Daoy (cell line): ENCODE measurements at regions not wholly inside any gene's neighbourhood (a gene's known extent, or its start where the extent isn't known, plus 50 kb on each side); places are given as distances from the start of the nearest gene placed in this dataset.
"Not testable (repeated sequence)": the region's sequence is repeated elsewhere in the genome, so short reads cannot be mapped to it uniquely, and the experiment has no call there.

Source experiments
- DNase-seq: peaks from one replicate; pipeline ENCODE4 v3.0.0-alpha.2; 2015; ENCODE audit warnings: low read depth

DNA sequence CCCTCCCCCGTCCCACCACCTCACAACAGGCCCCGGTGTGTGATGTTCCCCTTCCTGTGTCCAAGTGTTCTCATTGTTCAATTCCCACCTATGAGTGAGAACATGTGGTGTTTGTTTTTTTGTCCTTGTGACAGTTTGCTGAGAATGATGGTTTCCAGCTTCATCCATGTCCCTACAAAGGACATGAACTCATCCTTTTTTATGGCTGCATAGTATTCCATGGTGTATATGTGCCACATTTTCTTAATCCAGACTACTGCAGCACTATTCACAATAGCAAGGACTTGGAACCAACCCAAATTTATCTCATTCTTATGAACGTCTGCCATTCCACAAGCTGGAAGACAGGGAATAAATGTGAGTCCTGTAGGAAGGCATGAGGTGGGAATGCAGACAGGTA, 79.6 kb upstream of the SLC6A11 start:
- DNase-seq = not testable (repeated sequence)

DNA sequence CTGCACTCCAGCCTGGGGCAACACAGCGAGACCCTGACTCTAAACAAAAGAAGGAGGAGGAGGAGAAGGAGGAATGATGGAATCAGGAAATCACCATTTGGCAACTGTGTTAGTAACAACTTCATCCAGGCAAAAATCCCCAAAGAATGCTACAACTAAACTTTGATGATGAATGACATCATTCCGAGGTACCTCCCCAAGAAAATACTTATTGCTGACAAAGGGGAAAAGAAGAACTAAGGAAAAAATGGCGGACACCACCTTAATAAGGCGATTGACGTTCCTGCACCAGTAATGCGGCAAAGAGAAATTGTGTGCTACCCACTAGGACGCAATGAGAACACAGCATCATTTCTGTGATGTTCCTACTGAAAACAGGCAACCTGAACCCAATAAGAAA, 78.2 kb upstream of the SLC6A11 start:
- no peak for DNase-seq

DNA sequence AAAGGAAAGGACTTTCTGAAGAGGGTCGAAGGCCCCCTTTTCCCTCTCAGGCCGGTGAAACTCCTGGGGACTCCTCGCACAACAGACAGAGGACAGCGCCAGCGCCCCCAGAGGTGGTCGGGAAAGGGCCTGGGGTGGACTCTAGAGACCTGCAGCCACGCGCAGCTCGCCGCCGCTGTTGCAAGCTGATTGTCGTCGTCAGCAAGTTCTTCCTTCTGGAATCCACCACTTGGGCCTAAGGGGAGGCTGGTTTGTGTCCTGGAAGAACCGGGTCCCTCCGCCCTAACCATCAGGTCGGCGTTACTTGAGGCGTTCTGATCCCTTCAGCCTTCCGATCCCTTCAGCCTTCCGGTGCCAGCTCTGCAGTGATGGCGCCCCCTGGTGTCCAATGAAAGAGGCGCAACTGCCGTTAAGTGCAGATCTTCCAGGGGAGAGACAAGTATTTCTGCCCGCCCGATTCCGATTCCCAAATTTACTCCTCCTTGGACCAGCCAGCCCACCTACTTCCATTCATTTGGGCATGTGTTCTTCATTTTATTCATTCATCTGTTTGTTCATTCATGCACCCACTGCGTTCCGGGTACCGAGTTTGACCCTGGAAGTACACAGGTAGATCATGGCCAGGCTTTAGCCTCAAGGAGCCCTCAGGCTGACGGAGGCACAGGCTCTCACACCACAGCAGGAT, 77.2 kb upstream of the SLC6A11 start:
- peak; percentile 73 for DNase-seq

DNA sequence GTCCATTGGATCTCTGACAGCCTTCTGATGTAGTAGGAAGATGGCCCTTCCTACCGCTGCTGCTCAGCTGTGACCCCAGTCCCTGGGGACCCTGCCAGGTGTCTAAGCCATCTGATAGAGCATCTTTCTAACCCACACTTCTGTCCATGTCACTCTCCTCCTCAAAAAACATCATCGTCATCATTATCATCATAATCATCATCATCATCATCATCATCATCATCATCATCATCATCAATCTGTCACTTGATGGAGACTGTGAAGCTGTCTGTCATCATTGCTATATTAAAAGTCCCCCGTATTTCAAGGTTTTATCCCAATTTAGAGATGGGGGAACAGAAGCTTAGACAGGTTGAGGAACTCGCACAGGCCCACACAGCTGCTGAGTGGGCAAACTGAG, 75.1 kb upstream of the SLC6A11 start:
- DNase-seq = no peak

DNA sequence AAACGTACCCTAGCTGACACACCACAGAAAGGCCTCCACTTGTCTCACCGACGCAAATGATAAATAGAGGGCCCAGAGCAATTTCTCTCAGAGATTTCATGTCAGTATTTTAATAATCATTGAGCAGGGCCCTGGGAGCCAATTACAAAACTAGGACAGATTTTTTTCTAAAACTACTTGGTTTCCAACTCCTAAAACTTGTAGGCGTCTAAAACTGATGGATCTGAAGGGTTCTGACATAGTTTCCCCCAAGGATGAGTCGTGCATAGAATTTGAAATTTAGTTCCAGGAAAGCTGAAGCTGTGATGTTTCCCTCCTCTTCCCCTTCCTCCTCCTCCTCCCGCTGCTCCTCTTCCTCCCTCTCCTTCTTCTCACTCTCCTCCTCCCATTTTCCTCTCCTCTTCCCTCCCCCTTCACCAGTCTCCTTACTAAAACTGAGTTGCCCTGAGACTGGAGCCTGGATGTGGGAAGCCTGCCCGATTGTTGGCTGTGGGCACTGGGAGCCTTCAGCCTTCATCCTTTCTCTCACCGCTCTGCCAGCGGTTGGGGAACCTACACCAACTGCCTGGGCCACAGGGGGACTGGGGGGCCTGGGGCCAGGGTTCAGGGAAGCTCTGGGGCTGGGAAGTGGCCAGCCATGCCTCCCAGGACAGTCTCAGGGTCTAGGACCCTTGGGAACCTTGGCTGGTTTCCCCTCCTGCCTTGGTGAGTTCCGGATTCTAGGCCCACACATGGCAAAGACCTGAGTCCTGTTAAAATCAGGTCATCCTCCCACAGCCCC, 73.9 kb upstream of the SLC6A11 start:
- no peak for DNase-seq

DNA sequence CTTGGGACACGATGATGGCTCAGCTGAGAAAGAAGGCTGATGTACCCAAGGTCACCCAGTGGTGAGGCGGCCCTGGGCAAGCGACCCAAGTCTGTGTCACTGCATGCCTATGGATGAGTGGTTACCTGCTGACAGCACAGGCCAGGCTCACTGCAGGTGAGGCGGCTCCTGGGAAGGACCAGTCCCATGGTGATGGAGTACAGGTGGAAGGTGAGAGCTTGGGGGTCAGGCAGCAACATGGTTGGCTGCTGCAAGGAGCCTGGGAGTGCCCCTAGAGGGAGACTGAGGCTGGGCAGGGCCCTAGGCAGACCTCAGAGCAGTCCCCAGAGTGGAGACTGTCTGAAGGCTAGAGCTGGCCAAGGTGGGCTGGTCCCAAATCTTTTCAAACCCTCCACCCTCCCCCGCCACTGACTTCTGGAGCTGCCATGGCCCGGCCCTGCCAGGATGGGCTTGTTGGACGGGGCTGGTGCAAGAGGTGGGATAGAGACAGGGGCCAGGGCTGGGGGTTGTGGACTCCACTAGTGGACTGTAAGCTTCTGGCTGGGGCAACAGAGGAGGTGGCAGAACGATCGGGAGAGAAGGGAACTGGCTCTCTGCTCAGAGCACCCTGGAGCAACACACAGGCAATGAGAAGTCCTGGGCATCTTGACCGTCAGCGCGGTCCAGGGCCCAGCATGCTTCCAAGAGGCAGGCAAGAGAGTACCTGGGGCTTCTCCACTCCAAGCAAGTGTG, 72.5 kb upstream of the SLC6A11 start:
- no peak for DNase-seq

DNA sequence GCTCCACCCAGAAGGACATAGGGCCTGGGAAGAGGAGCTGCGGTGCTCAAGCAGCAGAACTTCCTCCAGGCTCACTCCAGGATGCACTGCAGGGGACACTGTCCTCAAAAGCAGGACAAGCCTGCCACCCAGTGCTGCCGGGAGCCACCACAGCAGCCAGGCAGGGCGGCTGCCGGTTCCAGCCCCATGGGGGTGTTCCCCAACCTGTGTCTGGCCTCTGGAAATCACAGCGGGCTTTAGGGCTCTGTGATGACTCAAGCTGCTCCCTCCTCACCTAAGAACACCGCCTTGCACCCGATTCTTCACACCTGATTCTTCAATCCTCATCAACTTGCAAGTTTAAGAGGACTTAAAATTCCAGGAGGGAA, 71.9 kb upstream of the SLC6A11 start:
- peak; percentile 37 for DNase-seq

DNA sequence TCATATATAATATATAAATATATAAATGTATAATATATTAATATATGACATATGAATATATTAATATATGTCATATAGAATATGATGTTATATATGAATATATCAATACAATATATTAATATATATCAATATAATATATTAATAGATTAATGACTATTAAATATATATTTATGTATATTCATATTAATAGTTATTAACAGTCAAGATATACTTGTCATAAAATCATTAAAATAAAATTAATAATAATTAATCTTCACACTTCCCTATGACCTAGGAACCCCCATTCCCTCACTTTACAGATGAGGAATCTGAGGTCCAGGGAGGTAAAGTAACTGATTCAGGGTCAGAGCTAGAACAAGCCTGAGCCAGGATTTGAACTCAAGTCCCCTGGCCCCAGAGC, 70.6 kb upstream of the SLC6A11 start:
- DNase-seq = no peak

DNA sequence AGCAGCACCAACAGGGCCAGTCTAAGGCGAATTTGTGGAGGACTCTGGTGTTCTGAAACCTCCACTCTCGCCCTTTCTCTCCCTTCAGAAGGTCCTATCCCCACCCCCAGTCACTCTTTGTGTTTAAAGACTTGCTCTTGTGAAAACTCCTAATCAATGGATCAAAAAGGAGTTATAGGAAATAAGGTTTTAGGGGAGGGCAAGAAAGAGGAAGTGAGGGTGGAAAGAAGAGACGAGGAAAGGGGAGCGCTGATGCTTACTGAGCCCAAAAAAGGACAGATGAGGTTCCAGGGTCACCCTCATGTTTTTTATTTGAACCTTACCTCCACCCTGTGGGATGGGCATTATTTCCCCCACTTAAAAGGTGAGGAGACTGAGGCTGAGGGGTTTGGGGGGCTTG, 70.0 kb upstream of the SLC6A11 start:
- no peak for DNase-seq

DNA sequence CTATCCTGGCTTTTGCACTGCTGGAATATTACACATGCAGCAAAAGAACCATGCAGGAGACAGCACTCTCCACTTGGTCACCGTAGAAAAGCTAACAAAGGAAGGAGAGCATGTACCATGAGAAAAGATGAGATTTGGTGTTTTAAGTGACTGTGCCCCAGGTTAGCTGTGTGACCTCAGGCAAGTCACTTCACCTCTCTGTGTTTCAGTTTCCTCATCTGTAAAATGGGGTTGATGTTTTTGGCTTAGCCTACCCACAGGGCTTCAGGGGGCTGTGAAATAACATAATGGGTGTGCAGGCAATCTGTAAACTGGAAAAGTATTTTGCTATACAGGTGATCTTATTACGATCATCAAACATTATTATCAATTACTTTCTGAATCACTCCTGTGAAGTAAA, 69.3 kb upstream of the SLC6A11 start:
- DNase-seq = no peak

DNA sequence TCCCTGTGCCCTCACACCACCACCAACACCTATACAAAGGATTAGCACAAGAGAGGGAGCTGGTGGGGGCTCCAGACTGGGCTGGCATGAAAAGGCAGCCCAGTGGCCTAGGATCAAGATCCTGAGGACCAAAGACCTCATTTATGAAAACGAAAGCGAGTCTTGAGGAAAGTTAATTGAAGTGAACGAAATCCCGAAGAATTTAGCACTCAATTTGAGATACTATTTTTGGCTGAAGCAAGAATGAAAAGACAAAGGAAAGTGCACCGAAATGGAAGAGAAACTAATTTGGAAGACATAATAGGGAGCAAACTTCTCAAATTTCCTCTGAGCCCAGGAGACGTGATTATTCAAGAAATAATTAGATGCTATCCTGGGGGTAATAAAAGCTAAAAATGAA, 68.7 kb upstream of the SLC6A11 start:
- DNase-seq = no peak

DNA sequence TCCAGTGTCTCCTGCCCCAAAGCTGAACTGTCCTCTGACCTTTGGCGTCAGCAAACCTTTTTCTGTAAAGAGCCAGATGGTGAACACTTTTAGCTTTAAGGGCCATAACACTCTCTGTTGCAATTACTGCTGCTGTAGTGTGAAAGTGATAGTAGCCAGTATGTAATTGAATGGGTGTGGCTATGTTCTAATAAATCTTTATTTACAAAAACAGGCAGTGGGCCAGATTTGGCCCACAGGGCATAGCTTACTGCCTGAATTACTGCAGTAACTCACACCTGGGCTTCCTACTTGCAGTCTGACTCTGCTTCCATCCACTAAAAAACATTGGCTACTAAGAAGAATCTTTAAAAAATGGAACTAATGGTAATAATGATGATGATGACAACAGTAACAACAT, 68.0 kb upstream of the SLC6A11 start:
- DNase-seq = no peak

DNA sequence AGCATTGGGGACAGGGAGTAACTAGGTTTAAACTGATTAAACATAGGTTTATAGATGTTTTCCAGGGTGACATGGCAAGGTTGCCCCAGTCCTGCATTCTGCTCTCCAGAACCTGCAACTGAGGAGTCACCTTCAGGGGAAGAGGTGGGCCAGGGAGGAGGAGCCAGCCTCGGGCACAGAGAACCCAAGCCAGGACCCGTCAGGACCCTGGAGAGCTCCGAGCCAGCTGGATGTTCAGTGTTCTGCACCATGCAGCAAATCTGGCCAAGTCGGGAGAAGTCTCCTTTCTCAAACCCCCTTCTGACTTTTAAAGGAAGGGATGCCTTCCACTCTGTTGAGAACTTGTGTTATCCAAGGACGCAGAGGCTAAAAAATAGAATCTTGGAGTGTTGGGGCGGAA, 62.1 kb upstream of the SLC6A11 start:
- peak; percentile 57 for DNase-seq

DNA sequence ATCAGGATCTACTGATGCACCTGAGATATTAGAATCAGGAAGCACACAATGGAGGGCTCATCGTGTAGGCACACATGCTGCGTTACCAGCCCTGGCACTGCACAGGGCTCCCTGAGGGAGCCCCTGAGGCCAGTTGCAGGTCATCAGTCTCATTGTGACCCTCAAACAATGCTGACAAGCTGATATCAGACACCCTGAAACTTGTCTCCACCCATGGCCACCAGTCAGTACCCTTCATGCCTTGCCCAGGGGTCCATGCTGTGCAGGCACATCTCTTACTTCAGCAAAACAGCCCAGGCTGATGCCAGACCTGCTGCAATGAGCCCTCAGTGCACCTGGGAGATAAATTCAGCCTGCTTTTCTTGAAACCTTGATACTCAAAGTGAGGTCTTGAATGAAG, 59.5 kb upstream of the SLC6A11 start:
- DNase-seq = no peak

DNA sequence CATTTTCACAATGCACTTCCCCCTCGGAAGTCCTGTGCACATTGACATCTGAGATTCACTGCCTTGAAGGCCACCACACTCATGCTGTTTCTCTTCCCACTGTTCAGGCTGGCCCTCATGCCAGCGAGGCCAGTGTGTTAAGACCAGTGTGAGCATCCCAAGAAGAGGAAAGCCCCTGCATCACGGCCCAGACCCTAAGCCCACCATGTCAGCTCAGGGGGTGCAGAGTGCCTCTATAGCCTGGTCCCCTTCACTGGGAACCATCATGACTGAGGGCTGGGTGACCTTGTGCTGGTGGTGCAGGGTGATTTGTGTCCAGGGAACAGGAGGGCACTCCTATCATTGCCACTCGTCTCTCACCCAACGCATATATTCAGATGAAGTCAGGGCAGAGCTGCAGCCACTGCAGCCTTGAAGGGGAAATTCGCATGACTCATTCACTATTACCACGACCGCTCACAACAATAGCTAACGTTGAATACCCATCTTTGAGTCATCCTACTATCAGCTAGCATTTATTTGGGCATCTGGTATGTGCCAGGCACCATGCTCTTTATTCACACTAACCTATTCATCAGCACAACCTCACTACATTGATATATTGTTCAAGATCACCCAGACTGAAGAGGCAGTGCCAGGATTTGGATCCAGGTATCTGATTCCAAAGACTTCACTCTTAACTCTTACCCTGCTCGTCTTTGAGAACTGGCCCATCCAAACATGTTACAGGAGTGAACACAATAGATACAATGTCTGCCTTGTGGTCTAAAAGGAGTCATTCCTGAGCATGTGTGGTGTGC, 58.8 kb upstream of the SLC6A11 start:
- DNase-seq = peak; percentile 70

DNA sequence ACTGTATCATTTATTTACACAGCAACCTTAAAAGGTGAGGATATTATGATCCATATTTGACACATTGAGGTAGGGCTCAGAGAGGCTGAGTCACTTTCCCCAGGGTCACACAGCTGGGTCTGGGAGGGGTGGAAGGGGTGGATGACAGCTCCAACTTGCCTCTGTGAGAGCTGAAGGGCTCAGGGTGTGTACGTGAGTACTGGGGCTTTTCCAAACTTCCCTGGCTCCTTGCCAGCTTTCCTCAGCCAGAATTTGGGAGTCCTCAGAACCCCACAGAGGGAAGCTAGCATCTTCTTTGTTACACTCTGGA, 58.3 kb upstream of the SLC6A11 start:
- peak; percentile 49 for DNase-seq

DNA sequence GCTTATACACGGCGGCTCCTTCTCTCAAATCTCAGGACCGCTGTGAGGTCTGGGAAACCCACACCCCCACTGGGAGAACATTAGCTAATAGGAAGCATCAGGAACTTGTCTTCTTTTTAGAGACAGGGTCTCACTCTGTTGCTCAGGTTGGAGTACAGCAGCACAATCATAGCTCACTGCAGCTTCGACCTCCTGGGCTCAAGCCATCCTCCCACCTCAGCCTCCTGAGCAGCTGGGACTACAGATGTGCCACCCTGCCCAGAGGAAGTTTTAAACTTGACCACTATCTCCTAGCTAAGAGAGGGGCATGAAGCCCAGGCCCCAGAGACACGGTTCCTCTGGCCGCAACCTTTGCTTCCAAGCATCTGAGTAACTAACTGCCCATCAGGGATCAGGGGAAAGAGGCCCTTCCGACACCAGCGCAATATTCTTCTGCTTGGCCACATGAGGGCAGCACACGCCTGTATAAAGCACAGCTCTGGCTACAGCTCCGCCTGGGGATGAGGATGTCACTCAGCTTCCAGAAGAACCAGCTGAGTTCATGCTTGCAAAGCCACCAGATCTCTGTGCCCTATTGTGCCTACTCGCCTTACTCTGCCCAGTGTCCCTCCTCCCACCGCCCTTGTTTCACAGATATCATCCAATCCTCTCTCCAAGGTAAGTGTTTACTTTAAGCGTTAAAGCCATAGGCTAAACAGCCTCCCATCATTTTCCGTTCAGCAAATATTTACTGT, 57.6 kb upstream of the SLC6A11 start:
- DNase-seq = peak; percentile 72

DNA sequence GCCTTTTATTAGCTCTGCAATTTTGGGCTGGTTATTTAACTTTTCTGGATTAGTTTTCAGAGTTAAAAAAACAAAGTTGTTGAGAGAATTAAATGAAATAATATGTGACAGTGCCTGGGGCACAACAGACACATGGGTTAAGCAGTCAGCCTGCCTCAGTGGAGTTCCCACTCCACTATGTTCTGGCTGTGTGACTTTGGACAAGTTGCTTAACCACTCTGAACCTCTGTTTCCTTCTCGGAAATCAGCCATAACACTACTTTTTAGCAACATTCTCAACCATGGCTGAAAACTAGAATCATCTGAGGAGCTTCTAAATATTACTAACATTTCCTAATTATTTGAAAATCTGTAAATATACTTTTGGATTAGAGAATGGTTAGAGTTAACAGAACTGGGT, 56.5 kb upstream of the SLC6A11 start:
- no peak for DNase-seq

DNA sequence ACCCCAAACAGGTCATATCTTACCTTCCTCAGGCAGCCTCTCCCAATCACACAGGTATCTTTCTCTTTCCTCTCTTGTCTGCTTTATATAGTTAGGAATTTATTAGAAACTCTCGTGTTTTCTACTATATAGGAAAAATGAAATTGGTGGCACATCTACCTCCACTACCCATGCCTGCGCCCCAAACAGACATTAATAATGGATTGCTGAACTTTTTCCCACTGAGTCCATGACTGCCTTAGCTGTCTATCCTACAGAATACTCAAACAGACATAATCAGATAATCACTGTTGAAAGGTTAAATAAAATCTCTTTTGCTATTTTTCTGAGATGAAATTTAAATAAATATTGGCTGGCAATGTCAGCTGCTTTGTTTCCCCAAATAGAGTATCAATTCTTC, 55.8 kb upstream of the SLC6A11 start:
- DNase-seq = no peak

DNA sequence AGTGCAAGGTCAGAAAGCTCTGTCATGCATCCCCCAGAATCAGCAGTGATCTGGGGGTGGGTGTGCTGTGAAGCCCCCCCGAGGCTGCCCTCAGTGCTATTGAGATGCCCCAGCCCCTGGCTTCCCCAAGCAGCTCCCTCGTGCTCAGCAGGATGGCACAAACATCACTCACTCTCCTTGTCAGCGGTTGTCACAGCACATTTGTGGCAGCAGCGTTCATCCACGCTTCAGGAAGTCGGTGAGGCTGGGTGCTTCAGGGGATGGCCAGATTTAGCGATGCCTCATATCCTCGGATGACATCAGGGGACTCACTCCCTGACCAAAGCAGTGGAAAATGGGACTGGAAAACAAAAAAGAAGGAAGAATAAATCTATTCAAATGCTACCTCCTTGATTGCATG, 54.4 kb upstream of the SLC6A11 start:
- peak; percentile 12 for DNase-seq

DNA sequence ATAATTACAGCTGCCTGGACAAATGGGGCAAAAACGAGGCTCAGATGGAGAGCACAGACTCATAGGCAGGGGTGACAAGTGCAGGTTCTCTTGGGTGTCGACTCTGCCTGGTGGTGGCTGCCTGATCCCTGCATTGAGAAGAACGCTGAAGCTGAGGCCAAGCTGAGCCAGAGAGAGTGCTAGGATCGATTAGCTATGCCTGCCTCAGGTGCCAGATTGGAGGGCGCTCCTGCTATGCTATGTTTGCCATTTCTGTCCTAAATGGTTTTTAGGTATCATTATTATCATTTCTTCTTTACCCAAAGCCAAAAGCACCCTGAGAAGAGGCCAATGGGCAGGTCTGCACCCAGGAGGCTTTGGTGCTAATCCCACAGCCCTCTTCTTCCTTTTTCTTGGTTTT, 53.9 kb upstream of the SLC6A11 start:
- no peak for DNase-seq
